H54 (cell line): ENCODE measurements at regions not wholly inside any gene's neighbourhood (a gene's known extent, or its start where the extent isn't known, plus 50 kb on each side); places are given as distances from the start of the nearest gene placed in this dataset.
A peak's percentile ranks its signal among the peaks of the same experiment; 100 is the strongest.
"Not testable (repeated sequence)": the region's sequence is repeated elsewhere in the genome, so short reads cannot be mapped to it uniquely, and the experiment has no call there.

Experiments used
- DNase-seq: peaks from one replicate; pipeline ENCODE4 v3.0.0; 2011; ENCODE audit warnings: low spot score, mixed read lengths; ENCODE audit not compliant: insufficient read length
- FAIRE-seq: peaks from 3 replicates; lab custom pipeline; 2011; peaks lifted over from hg19 to GRCh38; lab: Jason Lieb, UNC
- POLR2A ChIP-seq: IDR thresholded peaks from 2 replicates; pipeline ENCODE4 v1.6.1; 2011; ENCODE audit warnings: low read depth, mild to moderate bottlenecking, low read length

DNA sequence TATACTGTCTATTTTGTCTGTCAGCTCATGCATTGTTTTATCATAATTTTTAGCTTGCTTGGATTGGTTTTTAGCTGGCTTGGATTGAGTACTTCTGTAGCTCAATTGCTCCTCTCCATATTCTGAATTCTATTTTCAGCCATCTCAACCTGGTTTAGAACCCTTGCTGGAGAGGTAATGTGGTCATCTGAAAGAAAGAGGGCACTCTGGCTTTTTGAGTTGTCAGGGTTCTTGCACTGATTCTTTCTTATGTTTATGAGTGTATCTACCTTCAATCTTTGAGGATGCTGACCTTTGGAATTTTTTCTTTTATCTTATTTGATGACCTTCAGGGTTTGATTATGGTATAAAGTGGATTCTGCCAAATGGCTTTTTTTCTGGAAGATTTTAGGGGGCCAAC lies 632.7 kb upstream of the ID4 start:
- TF ChIP-seq POLR2A = no peak
- FAIRE-seq (no peak), DNase-seq (no peak)

DNA sequence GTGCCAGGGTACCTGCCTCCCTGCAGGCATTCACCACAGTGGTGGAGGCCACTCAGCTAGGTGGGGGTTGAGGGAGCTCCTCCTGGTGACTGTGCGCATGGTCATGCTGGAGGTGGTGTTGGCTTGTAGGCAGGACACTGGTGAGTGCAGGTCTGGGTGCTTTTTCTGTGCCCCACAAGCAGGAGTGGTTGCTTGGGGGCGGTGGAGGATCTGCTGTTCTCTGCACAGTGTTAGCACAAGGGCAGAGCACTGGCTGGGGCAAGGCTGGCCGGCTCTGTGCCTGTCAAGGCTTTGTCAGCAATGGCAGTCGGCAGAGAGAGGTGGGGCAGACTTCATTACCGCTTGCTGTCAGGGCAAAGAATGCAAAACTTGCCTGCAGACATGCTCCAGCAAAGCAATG lies 632.1 kb upstream of the ID4 start:
- FAIRE-seq = no peak
- DNase-seq = no peak
- no peak for TF ChIP-seq POLR2A

DNA sequence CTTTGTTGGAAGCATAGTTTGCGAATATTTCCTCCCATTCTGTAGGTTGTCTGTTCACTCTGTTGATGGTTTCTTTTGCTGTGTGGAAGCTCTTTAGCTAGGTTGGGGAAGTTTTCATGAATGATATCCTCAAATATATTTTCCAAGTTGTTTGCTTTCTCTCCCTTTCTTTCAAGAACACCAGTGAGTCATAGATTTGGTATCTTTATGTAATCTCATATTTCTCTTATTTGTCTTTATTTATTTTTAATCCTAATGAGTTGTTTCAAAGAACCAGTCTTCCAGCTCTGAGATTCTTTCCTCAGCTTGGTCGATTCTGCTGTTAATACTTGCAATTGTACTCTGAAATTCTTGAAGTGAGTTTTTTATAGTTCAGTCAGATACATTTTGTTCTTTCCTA lies 628.0 kb upstream of the ID4 start:
- no peak for TF ChIP-seq POLR2A
- FAIRE-seq (no peak), DNase-seq (no peak)

DNA sequence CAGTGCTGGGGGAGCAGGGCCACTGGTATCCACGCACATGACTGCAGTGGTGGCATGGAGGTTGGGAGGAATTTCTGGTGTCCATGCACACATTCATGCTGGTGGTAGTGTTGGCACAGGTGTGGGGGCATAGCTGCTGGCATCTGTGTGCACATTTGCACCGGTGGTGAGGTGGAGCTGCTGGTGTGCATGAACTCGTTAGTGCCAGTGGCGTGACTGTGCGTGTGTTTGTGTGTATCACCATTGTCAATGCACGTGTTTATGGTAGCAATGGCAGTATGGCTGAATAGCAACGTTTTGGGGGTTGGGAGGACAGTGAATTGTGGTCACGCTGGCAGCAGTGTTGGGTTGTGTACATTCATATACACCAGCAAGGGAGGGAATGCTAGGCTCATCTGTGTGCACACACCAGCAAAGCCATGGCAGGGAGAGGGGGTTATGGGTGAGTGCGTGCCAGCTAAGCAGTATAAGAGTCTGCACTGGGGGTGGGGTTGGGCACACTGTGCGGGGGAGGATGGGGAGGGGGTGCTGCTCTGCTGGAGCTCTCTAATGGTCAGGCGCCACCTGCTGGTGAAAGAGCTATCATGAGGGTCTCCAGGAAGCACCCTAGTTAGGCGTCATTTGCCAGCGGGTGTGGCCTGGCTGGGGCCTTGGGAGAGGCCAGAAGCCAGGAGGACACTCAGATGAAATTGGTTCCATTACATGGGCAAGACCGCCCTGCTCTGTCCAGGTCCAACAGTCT lies 626.1 kb upstream of the ID4 start:
- FAIRE-seq (no peak), DNase-seq (peak; percentile 5)
- no peak for TF ChIP-seq POLR2A

DNA sequence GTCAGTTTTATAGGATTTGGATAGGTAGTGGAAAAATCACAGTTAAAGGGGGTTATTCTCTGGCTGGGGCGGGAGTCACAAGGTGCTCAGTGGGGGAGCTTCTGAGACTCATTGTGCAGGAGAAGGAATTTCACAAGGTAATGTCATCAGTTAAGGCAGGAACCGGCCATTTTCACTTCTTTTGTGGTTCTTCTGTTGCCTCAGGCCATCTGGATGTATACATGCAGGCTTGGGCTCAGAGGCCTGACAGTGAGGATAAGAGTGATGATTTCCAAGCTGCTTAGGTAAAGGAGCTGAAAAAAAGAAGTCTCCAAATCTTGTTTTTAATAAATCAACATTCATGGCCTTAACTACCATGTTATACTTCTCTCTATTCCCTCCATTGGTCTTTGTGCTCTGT lies 622.9 kb upstream of the ID4 start:
- no peak for TF ChIP-seq POLR2A
- no peak for FAIRE-seq
- DNase-seq = no peak

DNA sequence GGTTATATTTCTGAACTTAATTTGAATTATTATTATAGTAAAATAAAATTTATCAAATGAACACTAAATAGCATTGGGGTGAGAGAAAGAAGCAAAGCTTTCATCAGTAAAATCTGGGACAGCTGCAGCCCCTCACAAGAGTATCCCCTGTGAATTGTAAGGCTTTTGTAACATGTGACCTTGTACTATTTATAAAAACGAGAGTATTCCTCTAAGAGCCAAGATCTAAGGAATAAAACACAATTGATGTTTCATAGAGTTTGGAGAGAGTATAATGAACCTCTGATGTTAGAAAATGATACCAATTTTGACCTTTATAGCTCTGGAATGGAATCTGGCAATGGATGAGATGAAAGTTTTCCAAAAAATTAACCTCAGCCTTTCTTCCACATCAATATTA lies 617.2 kb upstream of the ID4 start:
- TF ChIP-seq POLR2A = no peak
- FAIRE-seq = no peak
- DNase-seq = no peak

DNA sequence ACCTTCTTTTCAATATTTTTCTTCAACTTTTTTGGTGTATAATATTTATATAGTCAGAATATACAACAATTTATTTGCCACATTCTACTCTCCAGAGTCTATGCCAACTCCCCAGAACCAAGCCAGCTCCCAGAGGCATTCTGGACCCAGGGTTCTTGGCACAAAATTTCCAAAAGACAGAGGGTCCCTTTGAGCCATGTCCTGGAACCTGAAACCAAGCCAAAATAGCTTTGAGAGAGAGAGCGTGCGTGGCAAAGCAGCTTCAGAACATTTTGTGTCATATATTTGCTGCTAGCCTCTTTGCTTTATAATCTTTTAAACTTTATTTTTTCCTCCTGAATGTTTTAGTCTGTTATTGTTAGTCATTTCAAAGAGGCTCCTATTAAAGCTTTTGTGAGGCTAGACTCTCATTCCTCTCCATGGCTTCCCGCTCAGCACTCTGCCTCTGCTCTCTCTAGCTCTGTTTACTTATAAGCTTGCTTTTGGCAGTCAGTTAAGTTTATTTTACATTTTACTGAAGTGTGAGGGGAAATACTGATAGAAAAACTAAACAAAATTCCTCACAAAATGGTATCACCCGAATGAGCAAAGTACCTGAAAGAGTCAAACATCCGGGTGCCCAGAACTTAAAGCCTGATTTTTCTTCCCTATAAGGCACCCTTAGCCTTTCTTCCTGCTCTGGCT lies 605.1 kb upstream of the ID4 start:
- no peak for TF ChIP-seq POLR2A
- no peak for FAIRE-seq
- DNase-seq = no peak

DNA sequence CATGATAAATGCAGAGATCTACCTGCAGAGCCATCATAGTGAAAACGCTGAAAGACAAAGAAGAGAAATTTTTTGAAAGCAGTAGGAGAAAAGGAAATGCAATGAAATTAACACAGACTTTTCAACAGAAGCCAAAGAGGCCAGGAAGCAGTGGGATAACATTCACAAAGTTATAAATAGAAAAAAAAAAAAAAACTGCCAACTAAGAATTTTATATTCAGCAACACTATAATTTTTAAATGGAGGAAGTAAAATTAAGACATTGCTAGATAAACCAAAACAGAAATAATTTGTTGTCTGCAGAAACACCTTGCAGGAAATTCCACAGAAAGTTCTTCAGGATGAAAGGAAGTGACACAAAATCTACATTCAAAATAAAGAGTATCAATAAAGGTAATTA lies 591.5 kb upstream of the ID4 start:
- no peak for FAIRE-seq
- no peak for TF ChIP-seq POLR2A
- no peak for DNase-seq

DNA sequence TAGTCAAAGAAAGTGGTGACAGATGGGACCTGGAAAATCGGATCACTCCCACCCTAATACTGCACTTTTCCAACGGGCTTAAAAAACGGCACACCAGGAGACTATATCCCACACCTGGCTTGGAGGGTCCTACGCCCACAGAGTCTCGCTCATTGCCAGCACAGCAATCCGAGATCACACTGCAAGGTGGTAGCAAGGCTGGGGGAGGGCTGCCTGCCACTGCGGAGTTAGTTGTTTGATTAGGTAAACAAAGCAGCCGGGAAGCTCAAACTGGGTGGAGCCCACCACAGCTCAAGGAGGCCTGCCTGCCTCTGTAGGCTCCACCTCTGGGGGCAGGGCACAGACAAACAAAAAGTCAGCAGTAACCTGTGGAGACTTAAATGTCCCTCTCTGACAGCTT lies 590.0 kb upstream of the ID4 start:
- DNase-seq, FAIRE-seq: not testable (repeated sequence)

DNA sequence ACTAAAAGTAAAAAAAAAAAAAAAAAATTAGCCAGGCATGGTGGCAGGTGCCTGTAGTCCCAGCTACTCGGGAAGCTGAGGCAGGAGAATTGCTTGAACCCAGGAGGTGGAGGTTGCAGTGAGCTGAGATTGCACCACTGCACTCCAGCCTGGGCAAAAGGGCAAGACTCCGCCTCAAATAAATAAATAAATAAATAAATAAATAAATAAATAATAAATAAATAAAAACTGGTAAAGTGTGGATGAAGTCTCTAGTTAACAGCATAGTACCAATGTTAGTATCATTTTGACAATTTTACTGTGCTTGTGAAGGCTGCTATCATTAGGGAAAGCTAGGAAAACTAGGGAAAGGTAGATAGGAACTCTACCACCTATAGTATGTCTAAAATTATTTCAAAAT lies 581.0 kb upstream of the ID4 start:
- not testable (repeated sequence) for DNase-seq, FAIRE-seq

DNA sequence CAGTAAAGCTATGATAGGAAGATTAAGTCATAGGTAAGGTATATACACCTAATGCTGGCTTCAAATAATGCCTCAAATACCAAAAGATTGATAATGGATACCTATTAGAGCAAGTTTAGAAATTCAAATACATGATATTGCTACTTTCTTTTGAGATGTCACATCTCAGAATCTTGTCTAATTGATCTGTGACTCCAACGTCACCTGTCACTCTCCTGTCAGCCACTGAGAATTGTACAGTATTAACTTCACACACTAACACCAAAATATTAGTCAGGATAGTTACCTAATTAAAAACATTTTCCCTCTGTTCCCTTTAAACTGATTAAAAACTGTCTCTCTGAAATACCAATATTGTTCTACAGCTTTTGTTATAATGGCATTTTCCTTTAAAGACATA lies 575.5 kb upstream of the ID4 start:
- TF ChIP-seq POLR2A = no peak
- no peak for FAIRE-seq
- no peak for DNase-seq

DNA sequence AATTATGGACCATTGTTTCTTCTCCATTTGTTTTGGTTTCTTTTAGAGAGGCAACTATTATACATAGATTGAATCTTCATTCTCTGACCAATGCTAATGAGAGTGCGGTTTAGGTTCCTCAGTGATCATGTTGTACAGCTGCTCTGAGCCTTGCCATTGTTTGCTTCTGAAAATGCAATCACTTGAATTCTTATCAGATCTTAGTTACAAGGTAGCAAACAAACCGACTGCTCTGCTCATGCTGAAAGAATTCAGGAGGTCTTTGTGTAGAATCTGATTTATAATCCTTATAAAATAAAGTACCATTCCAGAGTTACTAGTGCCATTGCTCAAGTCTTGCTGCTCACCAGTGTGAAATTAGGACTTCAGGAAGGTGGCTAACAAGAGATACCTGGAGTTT lies 569.1 kb upstream of the ID4 start:
- no peak for DNase-seq
- TF ChIP-seq POLR2A = no peak
- no peak for FAIRE-seq

DNA sequence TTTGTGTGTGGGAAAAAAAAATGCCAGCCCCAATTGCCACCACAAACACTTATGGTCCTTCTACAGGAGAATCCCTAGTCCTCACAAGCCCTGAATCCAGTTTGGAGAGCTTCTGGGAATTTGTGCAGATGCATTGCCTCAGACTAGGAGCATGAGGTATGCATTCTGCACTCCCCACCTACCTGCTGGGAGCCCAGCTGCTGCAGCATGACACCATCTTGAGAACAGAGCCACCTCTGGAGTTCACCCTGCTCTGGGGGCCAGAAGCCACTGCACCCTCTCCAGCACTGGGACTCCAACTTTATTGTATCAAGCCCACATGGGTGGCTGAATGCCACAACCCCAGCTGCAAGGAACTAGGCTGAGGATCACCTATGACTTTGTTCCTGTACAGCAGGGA lies 568.5 kb upstream of the ID4 start:
- DNase-seq (no peak), FAIRE-seq (no peak)
- TF ChIP-seq POLR2A = no peak

DNA sequence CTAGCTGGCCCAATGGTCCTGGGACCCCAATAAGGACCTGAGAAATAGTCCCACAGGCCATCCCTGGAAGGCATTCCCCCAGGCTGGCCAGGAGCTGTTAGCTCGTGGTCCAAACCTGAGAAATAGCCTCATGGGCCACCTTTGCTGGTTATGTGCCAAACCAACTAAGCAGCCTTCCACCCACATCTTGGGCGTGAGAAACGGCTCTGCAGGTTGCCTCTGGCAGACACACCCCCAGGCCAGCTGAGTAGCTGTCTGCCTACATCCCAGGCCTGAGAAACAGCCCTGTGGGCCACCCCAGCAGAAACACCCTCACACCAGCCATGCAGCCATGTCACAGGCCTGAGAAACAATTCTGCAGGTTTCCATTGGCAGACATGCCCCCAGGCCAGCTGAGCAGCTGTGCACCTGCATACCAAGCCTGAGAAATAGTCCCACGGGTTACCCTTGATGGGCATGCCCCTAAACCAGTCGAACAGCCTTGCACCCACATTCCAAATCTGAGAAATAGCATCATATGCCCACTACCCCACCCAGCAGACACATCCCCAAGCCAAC lies 567.8 kb upstream of the ID4 start:
- TF ChIP-seq POLR2A = no peak
- DNase-seq = no peak
- no peak for FAIRE-seq

DNA sequence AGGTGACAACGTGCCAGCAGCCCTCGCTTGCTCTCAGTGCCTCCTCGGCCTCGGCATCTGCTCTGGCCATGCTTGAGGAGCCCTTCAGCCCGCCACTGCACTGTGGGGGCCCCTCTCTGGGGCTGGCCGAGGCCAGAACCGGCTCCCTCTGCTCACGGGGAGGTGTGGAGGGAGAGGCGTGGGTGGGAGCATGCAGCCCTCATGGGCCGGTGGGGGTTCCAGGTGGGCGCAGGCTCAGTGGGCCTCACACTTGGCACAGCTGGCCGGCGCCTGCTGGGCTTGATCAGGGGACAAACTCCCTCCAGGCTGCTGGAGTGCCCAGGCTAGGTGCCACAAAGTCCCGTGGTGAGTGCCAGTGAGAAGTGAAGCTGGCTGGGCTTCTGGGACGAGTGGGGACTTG lies 566.6 kb upstream of the ID4 start:
- DNase-seq (no peak), FAIRE-seq (no peak)
- no peak for TF ChIP-seq POLR2A
